GM18520 (cell line): ENCODE measurements at regions not wholly inside any gene's neighbourhood (a gene's known extent, or its start where the extent isn't known, plus 50 kb on each side); places are given as distances from the start of the nearest gene placed in this dataset.
"Not testable (repeated sequence)": the region's sequence is repeated elsewhere in the genome, so short reads cannot be mapped to it uniquely, and the experiment has no call there.

Experiments used
- ATAC-seq: cut with Tn5 transposase; IDR thresholded peaks from one replicate; pipeline ENCODE4 v1.9.1; 2021; ENCODE audit not compliant: unreplicated experiment

GRCh38 chr6:49284180-49284579 is 178.9 kb downstream of the MMUT start:
- no peak for ATAC-seq

GRCh38 chr6:49274809-49275769 is 188.0 kb downstream of the MMUT start:
- not testable (repeated sequence) for ATAC-seq

GRCh38 chr6:49269190-49269589 is 193.9 kb downstream of the MMUT start:
- no peak for ATAC-seq

GRCh38 chr6:49264909-49265308 is 198.1 kb downstream of the MMUT start:
- ATAC-seq: no peak

- no peak for ATAC-seq
These were observed 198.6 kb downstream of the MMUT start for GRCh38 chr6:49264496-49264895.

- ATAC-seq: no peak
These were observed 205.5 kb downstream of the MMUT start for GRCh38 chr6:49257549-49257948.

- ATAC-seq: no peak
These were observed 207.7 kb downstream of the MMUT start for GRCh38 chr6:49255335-49255734.

GRCh38 chr6:49252901-49253300 is 210.2 kb downstream of the MMUT start:
- ATAC-seq: no peak

- no peak for ATAC-seq
These were observed 229.6 kb downstream of the MMUT start for GRCh38 chr6:49233483-49233882.

- ATAC-seq: no peak
These were observed 237.6 kb downstream of the MMUT start for GRCh38 chr6:49225471-49225870.

GRCh38 chr6:49220293-49220692 is 242.8 kb downstream of the MMUT start:
- no peak for ATAC-seq

- ATAC-seq: no peak
These were observed 257.5 kb downstream of the MMUT start for GRCh38 chr6:49205526-49205925.

GRCh38 chr6:49202924-49203536 is 260.0 kb downstream of the MMUT start:
- no peak for ATAC-seq

GRCh38 chr6:49198015-49198414 is 265.0 kb downstream of the MMUT start:
- no peak for ATAC-seq

- ATAC-seq: not testable (repeated sequence)
These were observed 300.7 kb downstream of the MMUT start for GRCh38 chr6:49162379-49162778.

- ATAC-seq: no peak
These were observed 307.7 kb downstream of the MMUT start for GRCh38 chr6:49155316-49155715.

- ATAC-seq: no peak
These were observed 311.1 kb downstream of the MMUT start for GRCh38 chr6:49151957-49152356.

GRCh38 chr6:49151461-49151860 is 311.6 kb downstream of the MMUT start:
- no peak for ATAC-seq

GRCh38 chr6:49151033-49151432 is 312.0 kb downstream of the MMUT start:
- ATAC-seq: no peak

- no peak for ATAC-seq
These were observed 317.8 kb downstream of the MMUT start for GRCh38 chr6:49145280-49145679.

- no peak for ATAC-seq
These were observed 320.5 kb downstream of the MMUT start for GRCh38 chr6:49142421-49143151.

GRCh38 chr6:49121970-49122369 is 341.1 kb downstream of the MMUT start:
- ATAC-seq: no peak
